GM12878 (cell line): ENCODE measurements at regions not wholly inside any gene's neighbourhood (a gene's known extent, or its start where the extent isn't known, plus 50 kb on each side); places are given as distances from the start of the nearest gene placed in this dataset.

Experiments used
- BHLHE40 ChIP-seq, 2 experiments: fragments of 450-650 bp in 1 of 2; IDR thresholded peaks; 2 replicates each; pipeline ENCODE4 v1.6.1; 2011 to 2017; ENCODE audit warnings: low read depth in 2 of 2, borderline replicate concordance in 1 of 2, improper control_type of control experiment in 1 of 2, low read length in 1 of 2, mild to moderate bottlenecking in 1 of 2
- BRCA1 ChIP-seq: IDR thresholded peaks from 2 replicates; pipeline ENCODE4 v1.6.1; 2011; ENCODE audit warnings: low read depth, low read length, improper control_type of control experiment
- CTCF ChIP-seq, 3 experiments: IDR thresholded peaks in 2 of 3; conservative IDR thresholded peaks in 1 of 3; 2 replicates each; pipeline ENCODE4 v1.5.1; 2011; ENCODE audit warnings: low read depth in 3 of 3, low read length in 3 of 3, mild to moderate bottlenecking in 3 of 3, control low read depth in 2 of 3, moderate library complexity in 2 of 3, inconsistent platforms in 1 of 3, mixed read lengths in 1 of 3; ENCODE audit not compliant: control insufficient read depth in 2 of 3, insufficient read depth in 1 of 3; ENCODE audit errors: extremely low read depth in 1 of 3
- CUX1 ChIP-seq: IDR thresholded peaks from 2 replicates; pipeline ENCODE4 v1.6.1; 2012; ENCODE audit warnings: improper control_type of control experiment, low read depth, low read length; ENCODE audit not compliant: insufficient replicate concordance
- E2F8 ChIP-seq: fragments of 450-650 bp; IDR thresholded peaks from 2 replicates; pipeline ENCODE4 v1.6.1; 2018; ENCODE audit warnings: mild to moderate bottlenecking, low read depth, moderate library complexity; ENCODE audit not compliant: partially characterized antibody
- FOS ChIP-seq: IDR thresholded peaks from 3 replicates; pipeline ENCODE4 v1.6.1; 2011; ENCODE audit warnings: borderline replicate concordance; ENCODE audit not compliant: insufficient read length; ENCODE audit errors: extremely low read depth
- KAT2A ChIP-seq: conservative IDR thresholded peaks from 2 replicates; pipeline ENCODE4 v1.6.1; 2011; ENCODE audit warnings: low read depth, low read length; ENCODE audit not compliant: control insufficient read depth
- NFYB ChIP-seq: IDR thresholded peaks from 2 replicates; pipeline ENCODE4 v1.6.1; 2011; ENCODE audit warnings: low read depth, mild to moderate bottlenecking, low read length, improper control_type of control experiment, moderate library complexity; ENCODE audit not compliant: insufficient read depth
- PAX8 ChIP-seq: fragments of 450-650 bp; IDR thresholded peaks from 2 replicates; pipeline ENCODE4 v1.6.1; 2017; ENCODE audit warnings: mild to moderate bottlenecking, moderate library complexity
- RB1 ChIP-seq: fragments of 450-650 bp; formaldehyde crosslinking; IDR thresholded peaks from 2 replicates; pipeline ENCODE4 v1.6.1; 2017; ENCODE audit warnings: mild to moderate bottlenecking, borderline replicate concordance
- SKIL ChIP-seq: fragments of 450-650 bp; IDR thresholded peaks from 2 replicates; pipeline ENCODE4 v1.6.1; 2017; ENCODE audit warnings: mild to moderate bottlenecking, low read depth, inconsistent platforms; ENCODE audit not compliant: poor library complexity, severe bottlenecking
- USF1 ChIP-seq: IDR thresholded peaks from 2 replicates; pipeline ENCODE4 v1.6.1; 2011; ENCODE audit warnings: borderline replicate concordance, low read depth, mild to moderate bottlenecking, moderate library complexity, mixed read lengths, low read length; ENCODE audit not compliant: insufficient read depth; ENCODE audit errors: extremely low read length
- YBX1 ChIP-seq: fragments of 450-650 bp; IDR thresholded peaks from 2 replicates; pipeline ENCODE4 v1.6.1; 2016; ENCODE audit warnings: antibody characterized with exemption
- ZBED1 ChIP-seq: IDR thresholded peaks from 2 replicates; pipeline ENCODE4 v1.6.1; 2016; ENCODE audit warnings: borderline replicate concordance
- ZNF622 ChIP-seq: fragments of 450-650 bp; IDR thresholded peaks from 2 replicates; pipeline ENCODE4 v1.6.1; 2017; ENCODE audit warnings: mild to moderate bottlenecking, inconsistent platforms

GRCh38 chr5:124444147-124444775, 302.2 kb downstream of the ZNF608 start (continued):
- TF ChIP-seq CUX1 (no peak), YBX1 (no peak), E2F8 (no peak), USF1 (no peak), PAX8 (no peak), SKIL (no peak), NFYB (no peak), RB1 (no peak), ZNF622 (no peak), KAT2A (no peak), FOS (no peak), BRCA1 (no peak), BHLHE40 (IDR thresholded peaks at IDR 0.05; ENCODE audit: borderline replicate concordance in 1 of 2, low read depth in 2 of 2, low read length in 1 of 2) (no peak), ZBED1 (no peak), CTCF (IDR thresholded peaks at IDR 0.05 in 2 of 3, conservative IDR thresholded peaks at IDR 0.05 in 1 of 3; ENCODE audit: control insufficient read depth in 2 of 3, extremely low read depth in 1 of 3, insufficient read depth in 1 of 3, low read depth in 3 of 3, low read length in 3 of 3) (no peak)
